ENCODE measurements at regions not wholly inside any gene's neighbourhood (a gene's known extent, or its start where the extent isn't known, plus 50 kb on each side); places are given as distances from the start of the nearest gene placed in this dataset.

DNA sequence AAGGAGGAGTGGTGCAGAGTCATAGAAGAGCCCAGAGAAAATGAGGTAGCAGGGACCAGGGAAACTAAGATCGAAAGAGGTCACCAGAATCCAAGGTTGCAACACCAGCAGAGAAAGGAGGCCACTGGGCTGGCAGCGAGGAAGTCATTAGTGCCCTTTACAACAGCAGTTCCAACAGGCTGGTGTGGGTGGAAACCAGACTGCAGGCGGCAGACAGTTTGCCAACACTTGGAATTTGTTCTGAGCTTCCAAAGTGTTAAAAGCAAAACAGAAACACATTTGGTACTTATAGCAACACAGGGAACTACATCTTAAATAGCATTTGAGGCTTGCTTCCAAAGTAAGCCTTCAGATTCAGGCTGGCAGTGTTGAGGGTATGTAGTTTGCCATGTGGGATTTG lies 95.2 kb upstream of the PWP1 start:
- no peaks in the 10 kb centered on the region for H3K4me1 ChIP-seq
- no peaks in the 10 kb centered on the region for H3K36me3 ChIP-seq (ENCODE audit: insufficient read depth in 1 of 2, low read depth in 1 of 2)
- intact Hi-C loops (cut with DNase I) = no loop called here
- DNase-seq (no peak), ATAC-seq (no peak)
- no peak overlapping the region for H3K27ac ChIP-seq
- H3K4me3 ChIP-seq = no peak overlapping the region
- peaks cover 22% of the 10 kb centered on the region for H3K9me3 ChIP-seq
- TF ChIP-seq, protein P1, sequence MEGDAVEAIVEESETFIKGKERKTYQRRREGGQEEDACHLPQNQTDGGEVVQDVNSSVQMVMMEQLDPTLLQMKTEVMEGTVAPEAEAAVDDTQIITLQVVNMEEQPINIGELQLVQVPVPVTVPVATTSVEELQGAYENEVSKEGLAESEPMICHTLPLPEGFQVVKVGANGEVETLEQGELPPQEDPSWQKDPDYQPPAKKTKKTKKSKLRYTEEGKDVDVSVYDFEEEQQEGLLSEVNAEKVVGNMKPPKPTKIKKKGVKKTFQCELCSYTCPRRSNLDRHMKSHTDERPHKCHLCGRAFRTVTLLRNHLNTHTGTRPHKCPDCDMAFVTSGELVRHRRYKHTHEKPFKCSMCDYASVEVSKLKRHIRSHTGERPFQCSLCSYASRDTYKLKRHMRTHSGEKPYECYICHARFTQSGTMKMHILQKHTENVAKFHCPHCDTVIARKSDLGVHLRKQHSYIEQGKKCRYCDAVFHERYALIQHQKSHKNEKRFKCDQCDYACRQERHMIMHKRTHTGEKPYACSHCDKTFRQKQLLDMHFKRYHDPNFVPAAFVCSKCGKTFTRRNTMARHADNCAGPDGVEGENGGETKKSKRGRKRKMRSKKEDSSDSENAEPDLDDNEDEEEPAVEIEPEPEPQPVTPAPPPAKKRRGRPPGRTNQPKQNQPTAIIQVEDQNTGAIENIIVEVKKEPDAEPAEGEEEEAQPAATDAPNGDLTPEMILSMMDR (IDR thresholded peaks at IDR 0.05) = no peak
- H3K27me3 ChIP-seq (ENCODE audit: insufficient read depth in 3 of 3, low read length in 2 of 3) = no peaks in the 10 kb centered on the region
- WGBS, 3 donors = 73 to 84% (median 83%) methylated on average over 3 of the region's 3 CpGs

DNA sequence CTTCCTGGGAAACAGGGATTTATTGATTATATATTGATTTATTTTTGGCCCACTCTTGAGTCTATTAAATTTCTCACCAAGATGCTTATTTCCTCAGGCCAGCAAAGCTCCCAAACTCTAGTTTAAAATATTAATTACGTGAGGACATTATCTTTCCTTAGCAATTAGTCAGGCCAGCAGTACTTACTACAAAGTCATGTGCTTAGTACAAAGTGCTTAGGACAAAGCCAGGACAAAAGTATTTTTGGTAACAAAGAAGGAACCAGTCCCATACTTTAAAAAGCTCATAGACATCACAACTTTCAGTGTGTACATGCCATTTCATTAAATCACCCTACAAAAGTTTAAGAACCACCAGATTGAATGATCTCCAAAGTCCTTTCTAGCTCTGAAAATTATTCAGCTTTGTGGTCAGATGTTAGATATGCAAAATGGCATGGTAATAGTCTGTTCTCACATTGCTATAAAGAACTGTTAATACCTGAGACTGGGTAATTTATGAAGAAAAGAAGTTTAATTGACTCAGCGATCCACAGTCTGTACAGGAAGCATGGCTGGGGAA lies 94.7 kb upstream of the PWP1 start:
- WGBS, 3 donors = 75 to 87% (median 84%) methylated on average over 2 of the region's 2 CpGs

DNA sequence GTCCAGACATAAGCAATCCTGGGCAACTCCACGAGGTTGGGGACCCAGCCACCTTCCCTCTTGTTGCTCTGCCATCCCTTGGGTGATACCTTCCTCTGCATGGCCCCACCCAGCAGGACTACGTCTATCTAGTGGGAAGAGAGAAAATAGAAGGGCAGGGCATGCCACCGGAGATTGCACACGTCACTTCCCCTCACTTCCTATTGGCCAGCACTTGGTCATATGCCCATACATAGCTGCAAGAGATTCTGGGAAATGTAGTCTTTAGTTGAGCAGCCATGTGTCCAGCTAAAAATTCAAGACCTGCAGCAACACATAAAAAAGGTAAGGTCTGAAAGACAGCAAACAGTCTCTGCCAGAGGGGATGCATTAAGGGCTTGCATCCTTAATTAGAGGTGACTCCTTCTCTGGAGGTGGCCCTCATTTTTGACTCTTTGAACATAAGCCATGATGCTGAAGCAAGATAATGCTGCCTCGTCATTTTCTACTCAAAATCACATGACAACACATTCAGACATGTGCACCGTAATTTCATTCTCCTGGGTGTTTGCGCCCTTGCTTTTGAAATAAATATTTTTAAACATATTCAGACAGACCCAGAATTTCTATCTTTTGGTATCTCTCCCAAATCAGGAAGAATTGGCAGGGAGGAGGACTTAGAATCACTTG lies 91.8 kb upstream of the PWP1 start:
- Histone ChIP-seq H3K27me3 (ENCODE audit: insufficient read depth in 3 of 3, low read length in 2 of 3) (no peaks in the 10 kb centered on the region), H3K36me3 (ENCODE audit: insufficient read depth in 1 of 2, low read depth in 1 of 2) (no peaks in the 10 kb centered on the region), H3K27ac (no peak overlapping the region), H3K4me3 (no peak overlapping the region), H3K9me3 (peaks cover 16% of the 10 kb centered on the region), H3K4me1 (no peaks in the 10 kb centered on the region)
- intact Hi-C loops (cut with DNase I) = no loop called here
- no peak for DNase-seq
- WGBS, 3 donors = 74 to 80% (median 77%) methylated on average over 7 of the region's 7 CpGs
- TF ChIP-seq, protein P1 (IDR thresholded peaks at IDR 0.05) = no peak
- ATAC-seq = no peak

More for the DNA sequence above, 94.7 kb upstream of the PWP1 start:
- ATAC-seq = no peak
- H3K4me3 ChIP-seq = no peak overlapping the region
- TF ChIP-seq, protein P1 (IDR thresholded peaks at IDR 0.05) = no peak
- intact Hi-C loops (cut with DNase I) = no loop called here
- no peaks in the 10 kb centered on the region for H3K27me3 ChIP-seq (ENCODE audit: insufficient read depth in 3 of 3, low read length in 2 of 3)
- DNase-seq = no peak
- H3K27ac ChIP-seq = no peak overlapping the region
- no peaks in the 10 kb centered on the region for H3K36me3 ChIP-seq (ENCODE audit: insufficient read depth in 1 of 2, low read depth in 1 of 2)
- peaks cover 22% of the 10 kb centered on the region for H3K9me3 ChIP-seq
- no peaks in the 10 kb centered on the region for H3K4me1 ChIP-seq

DNA sequence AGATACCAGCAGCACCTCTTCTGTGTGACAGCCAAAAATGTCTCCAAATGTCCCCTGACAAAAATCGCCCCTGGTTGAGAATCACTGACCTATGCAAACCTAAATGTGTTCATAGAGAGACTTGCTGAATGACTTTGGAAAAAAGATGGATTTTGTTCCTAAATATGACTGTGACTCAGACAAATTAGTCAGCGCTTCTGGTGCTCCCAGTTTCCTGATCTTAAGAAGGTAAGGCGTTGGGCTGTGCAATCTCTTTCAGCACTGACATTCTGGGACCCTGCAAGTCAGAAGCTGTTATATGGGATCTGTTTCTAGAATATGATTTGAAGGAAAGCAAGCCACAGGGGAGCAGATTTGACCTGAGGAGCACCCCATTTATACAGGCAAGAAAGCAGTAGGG lies 90.6 kb upstream of the PWP1 start:
- intact Hi-C loops (cut with DNase I) = no loop called here
- H3K9me3 ChIP-seq = peaks cover 16% of the 10 kb centered on the region
- H3K4me1 ChIP-seq = no peaks in the 10 kb centered on the region
- H3K27me3 ChIP-seq (ENCODE audit: insufficient read depth in 3 of 3, low read length in 2 of 3) = no peaks in the 10 kb centered on the region
- no peak overlapping the region for H3K4me3 ChIP-seq
- ATAC-seq = no peak
- no peak for DNase-seq
- WGBS, 3 donors = 88 to 91% (median 88%) methylated on average over 3 of the region's 3 CpGs
- TF ChIP-seq, protein P1 (IDR thresholded peaks at IDR 0.05) = no peak
- no peak overlapping the region for H3K27ac ChIP-seq
- H3K36me3 ChIP-seq (ENCODE audit: insufficient read depth in 1 of 2, low read depth in 1 of 2) = no peaks in the 10 kb centered on the region
